GM23338 (cell line): ENCODE measurements at regions not wholly inside any gene's neighbourhood (a gene's known extent, or its start where the extent isn't known, plus 50 kb on each side); places are given as distances from the start of the nearest gene placed in this dataset.

Source experiments
- CREB1 ChIP-seq: fragments of 250-450 bp; sonication (Bioruptor Pico); IDR thresholded peaks from 2 replicates; pipeline ENCODE4 v1.5.0; 2020; ENCODE audit warnings: low read depth, mild to moderate bottlenecking, moderate library complexity
- CTCF ChIP-seq, 2 experiments: fragments of 200-600 bp in 1 of 2; sonication (generic) in 1 of 2; conservative IDR thresholded peaks; 2 replicates each; pipeline versions ENCODE4 v1.5.1 to v1.6.1; 2016 to 2017; ENCODE audit warnings: antibody characterized with exemption in 2 of 2, low read depth in 2 of 2, mild to moderate bottlenecking in 2 of 2, moderate library complexity in 1 of 2
- EZH2 ChIP-seq: fragments of 200-600 bp; sonication (generic); IDR thresholded peaks from one replicate; pipeline ENCODE4 v1.8.0; 2017; ENCODE audit warnings: antibody characterized with exemption, mild to moderate bottlenecking, low read depth; ENCODE audit not compliant: unreplicated experiment
- EZH2phosphoT487 ChIP-seq: fragments of 200-600 bp; sonication (generic); IDR thresholded peaks from one replicate; pipeline ENCODE4 v1.8.1; 2018; ENCODE audit warnings: antibody characterized with exemption; ENCODE audit not compliant: unreplicated experiment
- JUNB ChIP-seq: IDR thresholded peaks from one replicate; pipeline ENCODE4 v1.6.1; 2016; ENCODE audit warnings: antibody characterized with exemption; ENCODE audit not compliant: unreplicated experiment
- POLR2AphosphoS5 ChIP-seq: IDR thresholded peaks from 2 replicates; pipeline ENCODE4 v1.6.1; 2016; ENCODE audit warnings: antibody characterized with exemption, low read depth
- REST ChIP-seq: IDR thresholded peaks from one replicate; pipeline ENCODE4 v1.6.1; 2018; ENCODE audit warnings: antibody characterized with exemption; ENCODE audit not compliant: unreplicated experiment
- STAT1 ChIP-seq: IDR thresholded peaks from one replicate; pipeline ENCODE4 v1.6.1; 2016; ENCODE audit warnings: antibody characterized with exemption; ENCODE audit not compliant: unreplicated experiment
- ZNF114 ChIP-seq: fragments of 250-450 bp; sonication (Bioruptor Pico); IDR thresholded peaks from 2 replicates; pipeline ENCODE4 v1.5.0; 2020; ENCODE audit warnings: mild to moderate bottlenecking, moderate library complexity
- ZNF331 ChIP-seq: fragments of 250-450 bp; sonication (Bioruptor Pico); IDR thresholded peaks from 2 replicates; pipeline ENCODE4 v1.5.0; 2020; ENCODE audit warnings: low read depth, mild to moderate bottlenecking, moderate library complexity

GRCh38 chr15:93895976-93896770 lies 335.2 kb upstream of the MCTP2 start:
- TF ChIP-seq STAT1 (no peak), EZH2 (no peak), JUNB (no peak), CTCF (conservative IDR thresholded peaks at IDR 0.05; ENCODE audit: low read depth in 2 of 2) (no peak), POLR2AphosphoS5 (no peak), EZH2phosphoT487 (no peak), REST (no peak), ZNF331 (no peak), ZNF114 (CRISPR knock-in tag) (no peak), CREB1 (CRISPR knock-in tag) (no peak)
